ENCODE measurements at regions not wholly inside any gene's neighbourhood (a gene's known extent, or its start where the extent isn't known, plus 50 kb on each side); places are given as distances from the start of the nearest gene placed in this dataset.

GRCh38 chr1:244289991-244290785, 161.5 kb downstream of the ADSS2 start:
- in situ Hi-C loops (cut with MboI; ENCODE audit: low sequenced_read_pairs, unreplicated experiment) = no loop called here

DNA sequence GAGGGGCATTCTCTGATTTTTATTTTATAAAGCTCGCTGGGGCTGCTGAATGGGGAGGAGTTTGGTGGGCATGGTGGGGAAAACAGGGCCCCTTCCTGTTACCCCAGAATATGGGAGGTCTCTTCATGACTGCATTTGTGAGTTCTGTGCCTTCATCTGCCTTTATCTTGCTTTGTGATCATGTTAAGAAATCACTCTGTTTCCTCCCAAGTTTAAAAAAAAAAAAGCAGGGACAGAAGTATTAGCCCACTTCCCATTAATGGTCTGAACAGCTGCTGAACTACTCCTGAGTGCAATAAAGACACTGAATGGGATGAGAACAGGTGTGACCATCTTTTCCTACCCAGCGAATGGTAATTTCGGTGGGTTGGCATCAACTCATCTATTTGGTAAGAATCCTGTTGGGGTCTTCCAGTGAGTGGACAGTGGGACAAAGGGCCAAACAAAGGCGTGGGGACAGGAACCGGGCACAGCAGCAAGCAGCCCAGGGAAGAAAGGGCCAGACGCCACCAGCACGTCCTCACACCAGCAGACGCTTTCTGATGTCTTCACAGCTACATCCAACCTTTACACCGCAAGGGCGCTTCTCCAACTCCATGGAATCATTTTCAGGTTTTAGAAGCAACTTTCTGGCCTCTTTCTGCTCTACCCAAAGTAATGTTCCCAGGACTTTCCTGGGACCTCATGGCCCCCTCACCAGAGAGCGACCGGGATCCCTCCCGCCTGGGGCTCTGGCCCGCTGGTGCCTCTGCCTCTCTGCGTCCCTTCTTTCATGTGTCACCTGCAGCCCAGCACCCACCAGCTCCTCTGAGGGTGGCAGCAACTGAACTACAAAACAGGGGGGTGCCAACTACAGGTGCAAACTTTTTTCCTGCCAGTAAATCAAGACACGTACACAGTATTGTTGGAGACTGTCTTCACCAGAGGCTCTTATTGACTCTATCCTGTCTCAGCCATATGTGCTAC, 160.2 kb downstream of the ADSS2 start:
- in situ Hi-C loops (cut with MboI; ENCODE audit: low sequenced_read_pairs, unreplicated experiment) = no loop called here
- no peak for TF ChIP-seq CTCF (IDR thresholded peaks at IDR 0.05; ENCODE audit: borderline replicate concordance, control extremely low read depth, extremely low read depth, insufficient read depth, missing control alignments)

More at GRCh38 chr1:244289991-244290785, 161.5 kb downstream of the ADSS2 start:
- DNase-seq (ENCODE audit: low spot score) = no peak
- no peak for TF ChIP-seq CTCF (IDR thresholded peaks at IDR 0.05; ENCODE audit: borderline replicate concordance, control extremely low read depth, extremely low read depth, insufficient read depth, missing control alignments)

GRCh38 chr1:244294599-244295224, 157.0 kb downstream of the ADSS2 start:
- DNase-seq (ENCODE audit: low spot score) = no peak
- no peak for TF ChIP-seq CTCF (IDR thresholded peaks at IDR 0.05; ENCODE audit: borderline replicate concordance, control extremely low read depth, extremely low read depth, insufficient read depth, missing control alignments)
- in situ Hi-C loops (cut with MboI; ENCODE audit: low sequenced_read_pairs, unreplicated experiment) = no loop called here

More for the DNA sequence above, 160.2 kb downstream of the ADSS2 start:
- DNase-seq (ENCODE audit: low spot score) = no peak

DNA sequence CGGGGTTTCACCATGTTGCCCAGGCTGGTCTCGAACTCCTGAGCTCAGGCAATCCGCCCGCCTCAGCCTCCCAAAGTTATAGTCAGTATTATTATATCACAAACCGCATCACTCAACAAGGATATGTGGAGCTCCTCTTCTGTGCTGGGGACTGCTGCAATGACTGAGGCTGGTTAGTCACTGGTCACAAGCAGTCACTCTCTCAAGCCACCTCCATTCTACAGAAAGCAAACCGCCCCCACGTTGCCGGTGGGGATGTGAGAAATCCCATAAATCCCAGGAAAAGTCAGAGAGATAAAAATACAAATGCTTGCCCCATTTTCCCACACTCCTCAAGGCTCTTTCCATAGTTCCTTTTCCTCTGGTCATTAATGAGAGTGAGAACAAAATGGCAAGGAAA, 155.7 kb downstream of the ADSS2 start:
- no peak for DNase-seq (ENCODE audit: low spot score)
- no peak for TF ChIP-seq CTCF (IDR thresholded peaks at IDR 0.05; ENCODE audit: borderline replicate concordance, control extremely low read depth, extremely low read depth, insufficient read depth, missing control alignments)
- in situ Hi-C loops (cut with MboI; ENCODE audit: low sequenced_read_pairs, unreplicated experiment) = no loop called here

DNA sequence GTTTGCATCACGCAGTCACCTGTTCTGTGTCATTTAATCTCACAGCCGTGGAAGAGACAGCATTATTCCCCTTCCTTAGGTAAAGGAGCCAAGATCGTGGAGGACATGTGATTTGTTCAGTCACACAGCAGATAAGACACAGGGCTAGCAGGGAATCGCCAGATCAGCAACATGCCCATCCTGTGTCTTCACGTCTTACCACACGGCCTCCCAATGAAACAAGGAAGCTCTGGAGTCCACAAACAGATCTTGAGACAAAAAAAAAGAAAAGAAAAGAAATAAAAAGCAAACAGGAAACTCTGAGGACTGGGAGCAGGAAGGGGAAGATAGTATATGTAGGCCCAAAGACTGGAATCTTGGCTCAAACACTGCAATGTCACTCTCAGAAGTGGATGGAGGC, 155.3 kb downstream of the ADSS2 start:
- DNase-seq (ENCODE audit: low spot score) = no peak
- no peak for TF ChIP-seq CTCF (IDR thresholded peaks at IDR 0.05; ENCODE audit: borderline replicate concordance, control extremely low read depth, extremely low read depth, insufficient read depth, missing control alignments)
- in situ Hi-C loops (cut with MboI; ENCODE audit: low sequenced_read_pairs, unreplicated experiment) = no loop called here

DNA sequence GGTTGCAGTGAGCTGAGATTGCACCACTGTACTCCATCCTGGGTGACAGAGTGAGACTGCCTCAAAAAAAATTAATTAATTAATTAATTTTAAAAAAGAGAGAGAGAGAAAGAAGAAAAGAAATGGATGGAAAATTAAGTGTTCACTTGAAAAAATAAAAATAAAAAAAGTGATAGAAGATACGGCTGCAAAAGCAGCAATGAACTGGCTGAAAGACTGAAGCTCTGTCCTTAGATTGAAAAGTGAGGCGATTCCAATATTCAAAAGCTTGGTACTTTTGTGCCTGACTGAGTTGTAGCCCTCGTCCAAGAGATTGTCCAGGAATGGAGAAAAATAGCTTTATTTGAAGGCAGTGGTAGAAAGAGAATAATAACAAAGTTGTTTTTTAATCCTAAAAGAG, 154.6 kb downstream of the ADSS2 start:
- in situ Hi-C loops (cut with MboI; ENCODE audit: low sequenced_read_pairs, unreplicated experiment) = no loop called here
- DNase-seq (ENCODE audit: low spot score) = no peak
- TF ChIP-seq CTCF (IDR thresholded peaks at IDR 0.05; ENCODE audit: borderline replicate concordance, control extremely low read depth, extremely low read depth, insufficient read depth, missing control alignments) = no peak
